ENCODE measurements at regions not wholly inside any gene's neighbourhood (a gene's known extent, or its start where the extent isn't known, plus 50 kb on each side); places are given as distances from the start of the nearest gene placed in this dataset.

DNA sequence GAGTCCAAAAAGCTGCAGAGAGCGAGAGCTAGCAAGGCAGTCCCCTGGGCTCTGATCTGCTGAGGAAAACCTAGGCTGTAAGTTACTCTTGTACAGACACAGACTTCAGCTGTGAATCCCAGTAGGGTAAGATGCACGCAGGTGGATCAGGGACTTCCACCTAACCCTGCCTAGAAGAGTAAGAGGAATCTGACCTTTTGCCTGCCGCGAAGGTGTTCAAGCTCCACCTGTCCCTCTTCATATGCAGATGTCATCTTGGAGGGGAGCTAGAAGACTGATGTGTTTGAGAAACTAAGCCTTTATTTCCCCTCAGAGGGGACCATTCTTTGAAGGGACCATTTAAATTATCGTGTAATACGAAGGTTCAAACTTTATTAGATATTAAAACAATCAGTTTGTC is 108.6 kb upstream of the USP24 start:
- Mint-ChIP-seq H3K4me1 (ENCODE audit: unreplicated experiment) (peaks cover 34% of the 10 kb centered on the region), H3K4me3 (no peak overlapping the region), H3K36me3 (no peaks in the 10 kb centered on the region), H3K9me3 (no peaks in the 10 kb centered on the region), H3K27me3 (peaks cover 17% of the 10 kb centered on the region), H3K27ac (no peak overlapping the region)
- TF ChIP-seq, protein P1, sequence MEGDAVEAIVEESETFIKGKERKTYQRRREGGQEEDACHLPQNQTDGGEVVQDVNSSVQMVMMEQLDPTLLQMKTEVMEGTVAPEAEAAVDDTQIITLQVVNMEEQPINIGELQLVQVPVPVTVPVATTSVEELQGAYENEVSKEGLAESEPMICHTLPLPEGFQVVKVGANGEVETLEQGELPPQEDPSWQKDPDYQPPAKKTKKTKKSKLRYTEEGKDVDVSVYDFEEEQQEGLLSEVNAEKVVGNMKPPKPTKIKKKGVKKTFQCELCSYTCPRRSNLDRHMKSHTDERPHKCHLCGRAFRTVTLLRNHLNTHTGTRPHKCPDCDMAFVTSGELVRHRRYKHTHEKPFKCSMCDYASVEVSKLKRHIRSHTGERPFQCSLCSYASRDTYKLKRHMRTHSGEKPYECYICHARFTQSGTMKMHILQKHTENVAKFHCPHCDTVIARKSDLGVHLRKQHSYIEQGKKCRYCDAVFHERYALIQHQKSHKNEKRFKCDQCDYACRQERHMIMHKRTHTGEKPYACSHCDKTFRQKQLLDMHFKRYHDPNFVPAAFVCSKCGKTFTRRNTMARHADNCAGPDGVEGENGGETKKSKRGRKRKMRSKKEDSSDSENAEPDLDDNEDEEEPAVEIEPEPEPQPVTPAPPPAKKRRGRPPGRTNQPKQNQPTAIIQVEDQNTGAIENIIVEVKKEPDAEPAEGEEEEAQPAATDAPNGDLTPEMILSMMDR (conservative IDR thresholded peaks at IDR 0.05): no peak
- no peak for DNase-seq (ENCODE audit: extremely low spot score, unreplicated experiment)

DNA sequence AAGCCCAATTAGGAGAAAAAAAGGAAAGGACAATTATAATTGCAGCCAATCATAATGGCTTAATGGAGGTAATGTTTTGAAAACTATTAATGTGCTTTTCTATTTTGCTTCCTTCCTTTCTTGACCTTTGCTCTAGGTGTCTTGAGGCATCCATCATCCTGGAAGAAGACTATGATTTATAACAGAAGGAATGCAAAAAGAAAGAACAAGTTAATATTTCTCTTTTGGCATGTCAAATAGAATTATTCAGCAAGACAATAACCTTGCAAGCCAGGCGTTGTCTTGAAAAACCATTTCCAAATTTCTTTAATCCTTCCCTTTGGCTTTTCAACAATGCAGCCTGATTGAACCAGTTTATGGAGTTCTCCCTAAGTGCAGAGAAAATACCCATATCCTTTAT is 107.7 kb upstream of the USP24 start:
- DNase-seq (ENCODE audit: extremely low spot score, unreplicated experiment): no peak
- no peak overlapping the region for H3K27ac Mint-ChIP-seq
- peaks cover 14% of the 10 kb centered on the region for H3K27me3 Mint-ChIP-seq
- H3K4me3 Mint-ChIP-seq: no peak overlapping the region
- no peaks in the 10 kb centered on the region for H3K9me3 Mint-ChIP-seq
- TF ChIP-seq, protein P1 (conservative IDR thresholded peaks at IDR 0.05): no peak
- peaks cover 27% of the 10 kb centered on the region for H3K4me1 Mint-ChIP-seq (ENCODE audit: unreplicated experiment)
- no peaks in the 10 kb centered on the region for H3K36me3 Mint-ChIP-seq

DNA sequence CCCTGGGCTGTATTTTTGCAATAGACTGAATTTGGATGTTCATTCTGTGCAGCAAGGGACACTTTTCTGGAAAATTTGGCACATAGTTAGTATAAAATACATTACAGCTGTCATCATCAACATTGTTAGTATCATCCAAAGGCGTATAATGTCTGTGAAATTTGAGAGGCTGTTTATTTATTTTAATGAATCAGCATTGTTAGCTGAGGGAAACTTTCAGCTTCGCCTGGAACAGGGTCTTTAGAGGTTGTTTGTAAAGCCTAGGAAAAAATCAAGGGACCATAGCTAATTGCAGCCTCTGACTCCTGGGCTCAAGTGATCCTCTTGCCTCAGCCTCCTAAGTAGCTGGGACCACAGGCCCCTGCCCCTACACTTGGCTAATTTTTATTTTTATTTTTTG is 106.8 kb upstream of the USP24 start:
- Mint-ChIP-seq H3K9me3 (no peaks in the 10 kb centered on the region), H3K27ac (no peak overlapping the region), H3K4me3 (no peak overlapping the region), H3K27me3 (peaks cover 20% of the 10 kb centered on the region), H3K4me1 (ENCODE audit: unreplicated experiment) (peaks cover 21% of the 10 kb centered on the region), H3K36me3 (no peaks in the 10 kb centered on the region)
- no peak for DNase-seq (ENCODE audit: extremely low spot score, unreplicated experiment)
- TF ChIP-seq, protein P1 (conservative IDR thresholded peaks at IDR 0.05): no peak

DNA sequence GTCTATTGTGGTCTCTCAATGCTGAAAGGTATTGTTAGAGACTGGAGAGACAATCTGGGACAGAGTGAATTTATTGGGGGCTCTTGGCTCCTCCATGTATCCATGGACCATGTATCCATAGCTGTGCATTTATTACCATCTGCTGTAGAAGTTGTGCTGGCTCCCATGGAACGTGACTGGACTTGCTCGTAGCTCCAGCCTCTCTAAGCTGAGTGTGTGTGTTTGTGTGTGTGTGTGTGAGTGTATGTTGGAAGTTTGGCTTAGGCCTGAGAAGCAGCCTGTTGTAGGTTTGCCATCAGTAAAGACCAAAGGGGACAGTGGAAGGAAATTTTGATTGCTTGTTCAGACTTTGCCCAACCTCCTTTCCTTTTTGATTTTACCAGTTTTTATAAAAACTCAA is 105.7 kb upstream of the USP24 start:
- peaks cover 14% of the 10 kb centered on the region for H3K4me1 Mint-ChIP-seq (ENCODE audit: unreplicated experiment)
- H3K4me3 Mint-ChIP-seq: no peak overlapping the region
- no peaks in the 10 kb centered on the region for H3K9me3 Mint-ChIP-seq
- no peak for DNase-seq (ENCODE audit: extremely low spot score, unreplicated experiment)
- peaks cover 14% of the 10 kb centered on the region for H3K27me3 Mint-ChIP-seq
- no peak overlapping the region for H3K27ac Mint-ChIP-seq
- TF ChIP-seq, protein P1 (conservative IDR thresholded peaks at IDR 0.05): no peak
- no peaks in the 10 kb centered on the region for H3K36me3 Mint-ChIP-seq

DNA sequence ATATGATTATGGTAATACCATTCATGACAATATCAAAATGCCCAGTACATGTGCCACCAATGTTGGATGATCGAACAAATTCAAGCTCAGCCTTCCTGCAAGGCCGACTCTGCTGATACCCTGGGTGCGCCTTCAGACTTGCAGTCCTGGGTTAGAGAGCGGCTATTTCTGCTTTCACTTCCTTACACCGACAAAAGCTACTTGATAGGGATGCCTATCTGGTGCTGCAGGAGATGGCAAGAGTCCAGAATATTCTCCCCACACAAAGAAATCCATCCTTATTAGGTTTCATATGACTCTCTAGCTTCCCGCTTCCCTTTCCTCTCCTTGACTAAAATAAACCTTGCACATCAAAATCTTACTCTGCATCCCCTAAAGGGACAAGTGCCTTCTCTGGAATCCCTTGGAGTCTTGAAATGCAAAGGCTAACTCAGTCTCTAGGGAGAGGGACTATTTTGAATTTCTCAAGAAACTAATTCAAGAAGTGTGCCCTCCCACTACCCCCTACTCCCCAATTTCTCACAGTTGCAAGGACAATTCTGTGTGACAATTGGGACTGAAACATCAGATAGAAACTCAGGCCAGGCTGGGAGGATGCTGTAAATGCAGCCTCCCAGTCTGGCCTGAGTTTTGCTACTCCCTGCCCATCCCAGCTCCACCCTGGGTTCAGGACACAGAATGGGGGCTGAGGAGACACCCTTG is 103.1 kb upstream of the USP24 start:
- peaks cover 17% of the 10 kb centered on the region for H3K4me1 Mint-ChIP-seq (ENCODE audit: unreplicated experiment)
- no peaks in the 10 kb centered on the region for H3K9me3 Mint-ChIP-seq
- no peak for DNase-seq (ENCODE audit: extremely low spot score, unreplicated experiment)
- TF ChIP-seq, protein P1 (conservative IDR thresholded peaks at IDR 0.05): no peak
- no peak overlapping the region for H3K27ac Mint-ChIP-seq
- H3K27me3 Mint-ChIP-seq: peaks cover 14% of the 10 kb centered on the region
- H3K36me3 Mint-ChIP-seq: no peaks in the 10 kb centered on the region
- H3K4me3 Mint-ChIP-seq: no peak overlapping the region
